ENCODE measurements at regions not wholly inside any gene's neighbourhood (a gene's known extent, or its start where the extent isn't known, plus 50 kb on each side); places are given as distances from the start of the nearest gene placed in this dataset.

DNA sequence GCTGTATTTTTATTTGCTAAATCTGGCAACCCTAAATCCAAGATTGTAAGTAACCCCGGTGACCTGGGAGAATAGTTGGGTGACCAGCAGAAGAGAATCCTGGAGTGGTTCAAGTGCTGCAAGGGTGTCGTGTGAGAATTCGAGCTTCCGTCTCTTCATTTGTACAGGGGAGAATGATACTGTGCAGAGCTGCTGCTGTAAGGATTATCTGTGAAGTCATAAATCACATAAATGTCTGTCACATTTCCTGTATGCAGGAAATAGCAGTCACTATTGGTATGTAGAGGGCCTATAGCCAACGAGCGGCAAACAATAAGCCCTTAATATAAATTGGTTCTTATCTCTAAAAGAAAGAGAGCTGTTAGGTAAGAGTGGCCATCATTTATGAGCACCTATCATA, 90.7 kb downstream of the ATP1A1 start:
- no peak overlapping the region for H3K27ac ChIP-seq (ENCODE audit: low read depth in 2 of 2, low read length in 1 of 2)
- no peaks in the 10 kb centered on the region for H3K9me3 ChIP-seq
- H3F3A ChIP-seq (replicated peaks; ENCODE audit: insufficient read depth), result no peaks in the 10 kb centered on the region
- TF ChIP-seq TCF12 (IDR thresholded peaks at IDR 0.05) (no peak), RAD21 (IDR thresholded peaks at IDR 0.05; ENCODE audit: low read length) (no peak), POLR2AphosphoS5 (IDR thresholded peaks at IDR 0.05; ENCODE audit: low read depth, low read length) (no peak), SIN3A (IDR thresholded peaks at IDR 0.05; ENCODE audit: borderline replicate concordance, low read depth, low read length) (no peak), RFX5 (IDR thresholded peaks at IDR 0.05; ENCODE audit: low read length) (no peak), EZH2phosphoT487 (IDR thresholded peaks at IDR 0.05; ENCODE audit: borderline replicate concordance, low read depth) (no peak)
- TF ChIP-seq, protein P1, sequence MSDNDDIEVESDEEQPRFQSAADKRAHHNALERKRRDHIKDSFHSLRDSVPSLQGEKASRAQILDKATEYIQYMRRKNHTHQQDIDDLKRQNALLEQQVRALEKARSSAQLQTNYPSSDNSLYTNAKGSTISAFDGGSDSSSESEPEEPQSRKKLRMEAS (IDR thresholded peaks at IDR 0.05; ENCODE audit: low read depth), result no peak
- H3K4me1 ChIP-seq (ENCODE audit: control insufficient read depth in 1 of 2, insufficient read depth in 2 of 2, low read depth in 1 of 2, low read length in 1 of 2), result peaks cover 0 to 7% of the 10 kb centered on the region in 2 experiments; a peak in 3 of 4 replicates
- 81% methylated on average over 6 of the region's 6 CpGs for WGBS (ENCODE audit: low lambda C conversion rate)
- no peaks in the 10 kb centered on the region for H3K36me3 ChIP-seq (replicated peaks in 1 of 2; ENCODE audit: control insufficient read depth in 1 of 2, insufficient read depth in 2 of 2, low read length in 1 of 2)
- no peak for DNase-seq
- no peaks in the 10 kb centered on the region for H3K79me2 ChIP-seq (ENCODE audit: insufficient read depth)
- no peak overlapping the region for H2AFZ ChIP-seq (ENCODE audit: low read depth)
- no peaks in the 10 kb centered on the region for H4K20me1 ChIP-seq (ENCODE audit: insufficient read depth)
- no peak overlapping the region for H3K4me2 ChIP-seq
- H3K9ac ChIP-seq, result no peak overlapping the region
- CTCF ChIA-PET, result interaction anchor here (1.2 to 3.4 kb wide), 3 partner anchors 21 to 324 kb away, joined by 3 to 16 read pairs (median 3); no protein-coding TSS in a partner anchor
- POLR2A ChIA-PET, result no interaction called here
- no peaks in the 10 kb centered on the region for H3K9me2 ChIP-seq
- no peak overlapping the region for H3K4me3 ChIP-seq (ENCODE audit: low read depth in 2 of 2, low read length in 1 of 2)
- no peaks in the 10 kb centered on the region; the same call in 1 of the 2 replicates for H3K27me3 ChIP-seq (ENCODE audit: insufficient read depth)

Measured in SK-N-SH (cell line).